Stimulated activated CD4-positive, alpha-beta T cell treated with anti-CD3 and anti-CD28 coated beads, Interleukin-15, amount 100 ng/mL, for 24 hours (primary cell): ENCODE measurements at regions not wholly inside any gene's neighbourhood (a gene's known extent, or its start where the extent isn't known, plus 50 kb on each side); places are given as distances from the start of the nearest gene placed in this dataset.
"Not testable (repeated sequence)": the region's sequence is repeated elsewhere in the genome, so short reads cannot be mapped to it uniquely, and the experiment has no call there.

Source experiments
- DNase-seq: peaks from one replicate; pipeline ENCODE4 v3.0.0-alpha.2; 2020

DNA sequence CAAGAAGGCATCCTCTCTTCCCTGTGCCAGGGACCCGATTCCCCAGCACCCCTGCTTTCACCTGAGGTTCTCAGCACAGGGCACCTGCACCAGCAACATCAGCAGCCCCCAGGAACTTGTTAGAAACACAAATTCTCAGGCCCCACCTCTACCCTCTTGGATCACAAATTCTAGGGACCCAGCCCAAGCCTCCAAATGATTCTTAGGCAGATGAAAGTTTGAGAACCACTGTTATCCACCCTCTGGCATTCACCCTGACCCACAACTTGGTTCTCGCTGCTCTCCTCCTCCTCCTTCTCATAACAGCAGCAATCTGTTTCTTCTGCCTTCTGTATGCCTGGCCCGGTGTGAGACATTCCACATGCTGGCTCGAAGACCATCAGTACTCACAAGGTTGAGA is 60.3 kb upstream of the HIVEP3 start:
- no peak for DNase-seq

DNA sequence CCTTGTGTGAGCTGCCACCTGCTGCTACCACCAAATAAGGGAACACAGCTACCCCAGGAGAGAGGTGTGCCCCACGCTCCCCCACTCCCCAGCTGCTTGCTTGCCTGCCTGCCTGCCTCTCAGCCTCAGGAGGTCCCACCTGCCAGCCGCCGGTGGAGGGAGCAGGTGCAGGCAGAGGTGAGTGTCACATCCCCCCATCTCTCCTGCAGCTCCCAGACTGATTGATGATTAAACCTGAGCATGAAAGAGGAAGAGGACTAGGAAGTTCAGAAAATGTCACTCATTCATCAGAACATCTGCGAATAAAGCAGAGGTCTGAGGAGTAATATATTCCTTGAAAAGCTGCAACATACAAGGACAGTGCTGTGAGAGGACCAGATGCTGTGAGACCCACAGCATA is 58.6 kb upstream of the HIVEP3 start:
- DNase-seq: no peak

DNA sequence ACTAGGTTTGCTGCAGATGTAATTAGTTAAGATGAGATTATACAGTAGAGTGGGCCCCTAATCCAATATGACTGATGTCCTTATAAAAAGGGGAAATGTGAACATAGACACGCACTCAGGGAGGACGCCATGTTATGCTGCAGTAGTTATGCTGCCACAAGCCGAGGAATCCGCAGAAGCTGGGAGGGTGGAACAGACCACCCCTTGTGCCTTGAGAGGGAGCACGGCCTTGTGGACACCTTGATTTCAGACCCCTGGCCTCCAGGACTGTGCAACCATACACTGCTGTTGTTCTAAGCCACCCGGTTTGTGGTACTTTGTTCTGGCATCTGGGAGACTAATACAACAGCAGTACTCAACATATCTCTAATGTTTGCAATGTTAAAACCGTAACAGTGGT is 57.9 kb upstream of the HIVEP3 start:
- DNase-seq: no peak

GRCh38 chr1:41975850-41976569 is 57.3 kb upstream of the HIVEP3 start:
- DNase-seq: no peak

DNA sequence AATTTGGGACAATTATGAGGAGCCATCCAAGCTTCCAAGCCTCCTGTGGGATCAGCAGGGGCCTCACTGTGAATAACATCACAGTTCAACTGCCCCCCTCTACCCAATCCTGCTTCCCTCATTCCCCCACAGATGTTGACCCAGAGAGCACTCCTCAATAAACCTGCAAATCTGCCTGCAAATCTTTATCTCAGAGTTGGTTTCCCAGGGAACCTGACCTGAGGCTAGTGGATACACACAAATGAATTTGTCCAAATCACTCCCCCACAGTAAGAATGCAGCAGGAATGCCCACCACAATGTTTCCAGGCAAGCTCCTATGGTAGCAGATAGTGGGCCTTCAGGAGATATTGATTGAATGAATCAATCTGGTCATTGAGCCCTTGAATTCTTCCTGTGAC is 56.4 kb upstream of the HIVEP3 start:
- no peak for DNase-seq

- DNase-seq: not testable (repeated sequence)
Observed at GRCh38 chr1:41968557-41968956, 49.8 kb upstream of the HIVEP3 start.
